ENCODE measurements at regions not wholly inside any gene's neighbourhood (a gene's known extent, or its start where the extent isn't known, plus 50 kb on each side); places are given as distances from the start of the nearest gene placed in this dataset.

GRCh38 chr1:185393205-185393604 is 76.2 kb upstream of the IVNS1ABP start:
- TF ChIP-seq CTCF (IDR thresholded peaks at IDR 0.05; ENCODE audit: insufficient read depth, low read length, poor library complexity, severe bottlenecking) (no peak), EZH2phosphoT487 (conservative IDR thresholded peaks at IDR 0.05; ENCODE audit: low read length) (no peak)

Measured in SU-DHL-6 (cell line).